HepG2 (cell line): ENCODE measurements at regions not wholly inside any gene's neighbourhood (a gene's known extent, or its start where the extent isn't known, plus 50 kb on each side); places are given as distances from the start of the nearest gene placed in this dataset.

Experiments
- LRRFIP1 ChIP-seq: sonication (generic); formaldehyde crosslinking; conservative IDR thresholded peaks from 2 replicates; pipeline ENCODE4 v1.4.0; 2020; ENCODE audit warnings: missing genetic modification reagents
- MAF1 ChIP-seq: sonication (generic); formaldehyde crosslinking; IDR thresholded peaks from 2 replicates; pipeline ENCODE4 v1.5.0; 2020; ENCODE audit warnings: missing genetic modification reagents, borderline replicate concordance
- NFRKB ChIP-seq: fragments of 450-650 bp; IDR thresholded peaks from 2 replicates; pipeline ENCODE4 v1.6.1; 2017
- POGK ChIP-seq: sonication (generic); formaldehyde crosslinking; conservative IDR thresholded peaks from 2 replicates; pipeline ENCODE4 v1.8.0; 2022; ENCODE audit warnings: mild to moderate bottlenecking, moderate library complexity, missing genetic modification reagents
- REXO4 ChIP-seq: sonication (generic); formaldehyde crosslinking; IDR thresholded peaks from 2 replicates; pipeline ENCODE4 v1.8.0; 2022; ENCODE audit warnings: missing genetic modification reagents, mild to moderate bottlenecking, borderline replicate concordance
- SSRP1 ChIP-seq: IDR thresholded peaks from 2 replicates; pipeline ENCODE4 v1.6.1; 2016; ENCODE audit warnings: control low read depth
- TMF1 ChIP-seq: sonication (generic); formaldehyde crosslinking; IDR thresholded peaks from 2 replicates; pipeline ENCODE4 v1.8.1; 2022; ENCODE audit warnings: low read depth, missing genetic modification reagents
- ZNF180 ChIP-seq: sonication (generic); formaldehyde crosslinking; IDR thresholded peaks from 2 replicates; pipeline ENCODE4 v1.4.0; 2020; ENCODE audit warnings: low read depth, missing genetic modification reagents, borderline replicate concordance
- ZNF383 ChIP-seq: sonication (generic); formaldehyde crosslinking; IDR thresholded peaks from 2 replicates; pipeline ENCODE4 v1.4.0; 2020; ENCODE audit warnings: missing genetic modification reagents, mild to moderate bottlenecking, borderline replicate concordance
- ZNF597 ChIP-seq: sonication (generic); formaldehyde crosslinking; IDR thresholded peaks from 2 replicates; pipeline ENCODE4 v1.5.0; 2020; ENCODE audit warnings: missing genetic modification reagents
- ZNF713 ChIP-seq: sonication (generic); formaldehyde crosslinking; IDR thresholded peaks from 2 replicates; pipeline ENCODE4 v1.4.0; 2020; ENCODE audit warnings: mild to moderate bottlenecking, missing genetic modification reagents
- ZNF747 ChIP-seq: sonication (generic); formaldehyde crosslinking; IDR thresholded peaks from 2 replicates; pipeline ENCODE4 v1.8.1; 2023; ENCODE audit warnings: missing genetic modification reagents, mild to moderate bottlenecking, borderline replicate concordance
- ZNF792 ChIP-seq: IDR thresholded peaks from 2 replicates; pipeline ENCODE4 v1.6.1; 2016
- ZSCAN21 ChIP-seq: sonication (generic); formaldehyde crosslinking; IDR thresholded peaks from 2 replicates; pipeline ENCODE4 v1.8.0; 2022; ENCODE audit warnings: mild to moderate bottlenecking, missing genetic modification reagents, moderate library complexity, borderline replicate concordance
- TF ChIP-seq, protein P1 (sequence below): sonication (generic); formaldehyde crosslinking; IDR thresholded peaks from 2 replicates; pipeline ENCODE4 v1.9.0; 2021; ENCODE audit warnings: missing genetic modification reagents, borderline replicate concordance
- TF ChIP-seq, protein P2 (sequence below): sonication (generic); formaldehyde crosslinking; IDR thresholded peaks from 2 replicates; pipeline ENCODE4 v1.8.0; 2023; ENCODE audit warnings: mild to moderate bottlenecking, missing genetic modification reagents
- TF ChIP-seq, protein P3 (sequence below): sonication (generic); formaldehyde crosslinking; IDR thresholded peaks from 2 replicates; pipeline ENCODE4 v1.4.0; 2020; ENCODE audit warnings: low read depth, missing genetic modification reagents

- TF ChIP-seq, protein P1, sequence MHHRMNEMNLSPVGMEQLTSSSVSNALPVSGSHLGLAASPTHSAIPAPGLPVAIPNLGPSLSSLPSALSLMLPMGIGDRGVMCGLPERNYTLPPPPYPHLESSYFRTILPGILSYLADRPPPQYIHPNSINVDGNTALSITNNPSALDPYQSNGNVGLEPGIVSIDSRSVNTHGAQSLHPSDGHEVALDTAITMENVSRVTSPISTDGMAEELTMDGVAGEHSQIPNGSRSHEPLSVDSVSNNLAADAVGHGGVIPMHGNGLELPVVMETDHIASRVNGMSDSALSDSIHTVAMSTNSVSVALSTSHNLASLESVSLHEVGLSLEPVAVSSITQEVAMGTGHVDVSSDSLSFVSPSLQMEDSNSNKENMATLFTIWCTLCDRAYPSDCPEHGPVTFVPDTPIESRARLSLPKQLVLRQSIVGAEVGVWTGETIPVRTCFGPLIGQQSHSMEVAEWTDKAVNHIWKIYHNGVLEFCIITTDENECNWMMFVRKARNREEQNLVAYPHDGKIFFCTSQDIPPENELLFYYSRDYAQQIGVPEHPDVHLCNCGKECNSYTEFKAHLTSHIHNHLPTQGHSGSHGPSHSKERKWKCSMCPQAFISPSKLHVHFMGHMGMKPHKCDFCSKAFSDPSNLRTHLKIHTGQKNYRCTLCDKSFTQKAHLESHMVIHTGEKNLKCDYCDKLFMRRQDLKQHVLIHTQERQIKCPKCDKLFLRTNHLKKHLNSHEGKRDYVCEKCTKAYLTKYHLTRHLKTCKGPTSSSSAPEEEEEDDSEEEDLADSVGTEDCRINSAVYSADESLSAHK (CRISPR knock-in tag) = no peak
- TF ChIP-seq ZNF747 (peak; percentile 69; the same call in 1 of the 2 replicates), ZNF792 (CRISPR knock-in tag) (peak; percentile 78; the same call in 1 of the 2 replicates), SSRP1 (no peak), ZNF180 (CRISPR knock-in tag) (no peak), ZSCAN21 (peak; percentile 37; the same call in 1 of the 2 replicates), TMF1 (CRISPR knock-in tag) (no peak), ZNF713 (CRISPR knock-in tag) (no peak), ZNF383 (no peak), NFRKB (no peak), MAF1 (0 out of 2 replicates have a peak, but pooled peaks have one; percentile 65), LRRFIP1 (CRISPR knock-in tag) (no peak), ZNF597 (CRISPR knock-in tag) (no peak), POGK (CRISPR knock-in tag) (no peak), REXO4 (CRISPR knock-in tag) (no peak)
- TF ChIP-seq, protein P2, sequence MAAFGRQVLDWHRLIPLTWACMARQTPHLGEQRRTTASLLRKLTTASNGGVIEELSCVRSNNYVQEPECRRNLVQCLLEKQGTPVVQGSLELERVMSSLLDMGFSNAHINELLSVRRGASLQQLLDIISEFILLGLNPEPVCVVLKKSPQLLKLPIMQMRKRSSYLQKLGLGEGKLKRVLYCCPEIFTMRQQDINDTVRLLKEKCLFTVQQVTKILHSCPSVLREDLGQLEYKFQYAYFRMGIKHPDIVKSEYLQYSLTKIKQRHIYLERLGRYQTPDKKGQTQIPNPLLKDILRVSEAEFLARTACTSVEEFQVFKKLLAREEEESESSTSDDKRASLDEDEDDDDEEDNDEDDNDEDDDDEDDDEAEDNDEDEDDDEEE = no peak
- TF ChIP-seq, protein P3, sequence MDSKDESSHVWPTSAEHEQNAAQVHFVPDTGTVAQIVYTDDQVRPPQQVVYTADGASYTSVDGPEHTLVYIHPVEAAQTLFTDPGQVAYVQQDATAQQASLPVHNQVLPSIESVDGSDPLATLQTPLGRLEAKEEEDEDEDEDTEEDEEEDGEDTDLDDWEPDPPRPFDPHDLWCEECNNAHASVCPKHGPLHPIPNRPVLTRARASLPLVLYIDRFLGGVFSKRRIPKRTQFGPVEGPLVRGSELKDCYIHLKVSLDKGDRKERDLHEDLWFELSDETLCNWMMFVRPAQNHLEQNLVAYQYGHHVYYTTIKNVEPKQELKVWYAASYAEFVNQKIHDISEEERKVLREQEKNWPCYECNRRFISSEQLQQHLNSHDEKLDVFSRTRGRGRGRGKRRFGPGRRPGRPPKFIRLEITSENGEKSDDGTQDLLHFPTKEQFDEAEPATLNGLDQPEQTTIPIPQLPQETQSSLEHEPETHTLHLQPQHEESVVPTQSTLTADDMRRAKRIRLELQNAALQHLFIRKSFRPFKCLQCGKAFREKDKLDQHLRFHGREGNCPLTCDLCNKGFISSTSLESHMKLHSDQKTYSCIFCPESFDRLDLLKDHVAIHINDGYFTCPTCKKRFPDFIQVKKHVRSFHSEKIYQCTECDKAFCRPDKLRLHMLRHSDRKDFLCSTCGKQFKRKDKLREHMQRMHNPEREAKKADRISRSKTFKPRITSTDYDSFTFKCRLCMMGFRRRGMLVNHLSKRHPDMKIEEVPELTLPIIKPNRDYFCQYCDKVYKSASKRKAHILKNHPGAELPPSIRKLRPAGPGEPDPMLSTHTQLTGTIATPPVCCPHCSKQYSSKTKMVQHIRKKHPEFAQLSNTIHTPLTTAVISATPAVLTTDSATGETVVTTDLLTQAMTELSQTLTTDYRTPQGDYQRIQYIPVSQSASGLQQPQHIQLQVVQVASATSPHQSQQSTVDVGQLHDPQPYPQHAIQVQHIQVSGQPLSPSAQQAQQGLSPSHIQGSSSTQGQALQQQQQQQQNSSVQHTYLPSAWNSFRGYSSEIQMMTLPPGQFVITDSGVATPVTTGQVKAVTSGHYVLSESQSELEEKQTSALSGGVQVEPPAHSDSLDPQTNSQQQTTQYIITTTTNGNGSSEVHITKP (CRISPR knock-in tag) = 0 out of 2 replicates have a peak, but pooled peaks have one; percentile 21
Observed at GRCh38 chr6:168244961-168245551, 74.5 kb downstream of the DACT2 start (continued).
